Nephron progenitor cell (in vitro differentiated cells): ENCODE measurements at regions not wholly inside any gene's neighbourhood (a gene's known extent, or its start where the extent isn't known, plus 50 kb on each side); places are given as distances from the start of the nearest gene placed in this dataset.

Source experiments
- DNase-seq: peaks from one replicate; pipeline ENCODE4 v3.0.0; 2021
- H3K27ac Mint-ChIP-seq: 2 replicates; pipeline ENCODE4 v1.8.0; 2021; ENCODE audit warnings: mild to moderate bottlenecking, moderate library complexity, mixed read lengths
- H3K27me3 Mint-ChIP-seq: 2 replicates; pipeline ENCODE4 v1.8.0; 2021; ENCODE audit warnings: mild to moderate bottlenecking, low read depth, mixed read lengths; ENCODE audit not compliant: poor library complexity
- H3K36me3 Mint-ChIP-seq: 2 replicates; pipeline ENCODE4 v1.8.0; 2021; ENCODE audit warnings: low read depth, mixed read lengths
- H3K4me1 Mint-ChIP-seq: 2 replicates; pipeline ENCODE4 v1.8.0; 2021; ENCODE audit warnings: mixed read lengths
- H3K4me3 Mint-ChIP-seq: 2 replicates; pipeline ENCODE4 v1.8.0; 2021; ENCODE audit warnings: mild to moderate bottlenecking, moderate library complexity, mixed read lengths
- H3K9me3 Mint-ChIP-seq: 2 replicates; pipeline ENCODE4 v1.8.0; 2021; ENCODE audit warnings: mild to moderate bottlenecking, moderate library complexity, mixed read lengths
- CTCF ChIP-seq: fragments of 200-600 bp; sonication (generic); IDR thresholded peaks from 2 replicates; pipeline ENCODE4 v1.5.0; 2021; ENCODE audit warnings: antibody characterized with exemption

- Mint-ChIP-seq H3K9me3 (peaks cover 12% of the 10 kb centered on the region), H3K36me3 (no peaks in the 10 kb centered on the region), H3K4me1 (no peaks in the 10 kb centered on the region), H3K27me3 (no peaks in the 10 kb centered on the region), H3K27ac (peak overlapping the region; percentile 84), H3K4me3 (no peak overlapping the region)
- TF ChIP-seq CTCF: no peak
- no peak for DNase-seq
These were observed 2292.6 kb upstream of the C9orf72 start for GRCh38 chr9:29865764-29866313.

- DNase-seq: no peak
- H3K27ac Mint-ChIP-seq: no peak overlapping the region
- no peaks in the 10 kb centered on the region for H3K36me3 Mint-ChIP-seq
- peaks cover 12% of the 10 kb centered on the region for H3K9me3 Mint-ChIP-seq
- H3K27me3 Mint-ChIP-seq: no peaks in the 10 kb centered on the region
- no peak for TF ChIP-seq CTCF
- no peaks in the 10 kb centered on the region for H3K4me1 Mint-ChIP-seq
- H3K4me3 Mint-ChIP-seq: no peak overlapping the region
These were observed 2293.3 kb upstream of the C9orf72 start for GRCh38 chr9:29866556-29866955.

- TF ChIP-seq CTCF: no peak
- peaks cover 4% of the 10 kb centered on the region for H3K27me3 Mint-ChIP-seq
- H3K4me3 Mint-ChIP-seq: no peak overlapping the region
- no peaks in the 10 kb centered on the region for H3K36me3 Mint-ChIP-seq
- no peak overlapping the region for H3K27ac Mint-ChIP-seq
- peaks cover 12% of the 10 kb centered on the region for H3K9me3 Mint-ChIP-seq
- H3K4me1 Mint-ChIP-seq: no peaks in the 10 kb centered on the region
- DNase-seq: no peak
These were observed 2300.3 kb upstream of the C9orf72 start for GRCh38 chr9:29873579-29873978.

GRCh38 chr9:29875547-29875946 is 2302.3 kb upstream of the C9orf72 start:
- H3K27ac Mint-ChIP-seq: no peak overlapping the region
- TF ChIP-seq CTCF: no peak
- H3K9me3 Mint-ChIP-seq: peaks cover 2% of the 10 kb centered on the region
- H3K4me1 Mint-ChIP-seq: no peaks in the 10 kb centered on the region
- H3K4me3 Mint-ChIP-seq: no peak overlapping the region
- H3K36me3 Mint-ChIP-seq: no peaks in the 10 kb centered on the region
- peaks cover 4% of the 10 kb centered on the region for H3K27me3 Mint-ChIP-seq
- DNase-seq: no peak

GRCh38 chr9:29882767-29883166 is 2309.5 kb upstream of the C9orf72 start:
- TF ChIP-seq CTCF: no peak
- no peak overlapping the region for H3K27ac Mint-ChIP-seq
- H3K4me3 Mint-ChIP-seq: no peak overlapping the region
- no peaks in the 10 kb centered on the region for H3K27me3 Mint-ChIP-seq
- no peak for DNase-seq
- H3K4me1 Mint-ChIP-seq: no peaks in the 10 kb centered on the region
- no peaks in the 10 kb centered on the region for H3K9me3 Mint-ChIP-seq
- no peaks in the 10 kb centered on the region for H3K36me3 Mint-ChIP-seq

- no peaks in the 10 kb centered on the region for H3K27me3 Mint-ChIP-seq
- H3K27ac Mint-ChIP-seq: no peak overlapping the region
- no peaks in the 10 kb centered on the region for H3K36me3 Mint-ChIP-seq
- no peak for TF ChIP-seq CTCF
- H3K9me3 Mint-ChIP-seq: no peaks in the 10 kb centered on the region
- no peak overlapping the region for H3K4me3 Mint-ChIP-seq
- H3K4me1 Mint-ChIP-seq: no peaks in the 10 kb centered on the region
- DNase-seq: no peak
These were observed 2332.8 kb upstream of the C9orf72 start for GRCh38 chr9:29906065-29906464.
